ENCODE measurements at regions not wholly inside any gene's neighbourhood (a gene's known extent, or its start where the extent isn't known, plus 50 kb on each side); places are given as distances from the start of the nearest gene placed in this dataset.

GRCh38 chr12:9387450-9387849 lies 179.3 kb upstream of the PZP start:
- Histone ChIP-seq H3K4me1 (peaks cover 12% of the 10 kb centered on the region), H3K36me3 (ENCODE audit: low read depth, missing control alignments) (no peaks in the 10 kb centered on the region), H3K4me3 (no peak overlapping the region), H3K9me3 (no peaks in the 10 kb centered on the region), H3K27me3 (no peaks in the 10 kb centered on the region), H3K27ac (peak overlapping the region in 1 of 2 donors; percentile 60)
- DNase-seq = no peak
- WGBS, 2 donors = 54 to 71% methylated on average over 2 of the region's 2 CpGs
- intact Hi-C loops (cut with DNase I; ENCODE audit: low total_unique reads) = no loop called here
- TF ChIP-seq POLR2A (IDR thresholded peaks at IDR 0.05) = no peak
- TF ChIP-seq, protein P1, sequence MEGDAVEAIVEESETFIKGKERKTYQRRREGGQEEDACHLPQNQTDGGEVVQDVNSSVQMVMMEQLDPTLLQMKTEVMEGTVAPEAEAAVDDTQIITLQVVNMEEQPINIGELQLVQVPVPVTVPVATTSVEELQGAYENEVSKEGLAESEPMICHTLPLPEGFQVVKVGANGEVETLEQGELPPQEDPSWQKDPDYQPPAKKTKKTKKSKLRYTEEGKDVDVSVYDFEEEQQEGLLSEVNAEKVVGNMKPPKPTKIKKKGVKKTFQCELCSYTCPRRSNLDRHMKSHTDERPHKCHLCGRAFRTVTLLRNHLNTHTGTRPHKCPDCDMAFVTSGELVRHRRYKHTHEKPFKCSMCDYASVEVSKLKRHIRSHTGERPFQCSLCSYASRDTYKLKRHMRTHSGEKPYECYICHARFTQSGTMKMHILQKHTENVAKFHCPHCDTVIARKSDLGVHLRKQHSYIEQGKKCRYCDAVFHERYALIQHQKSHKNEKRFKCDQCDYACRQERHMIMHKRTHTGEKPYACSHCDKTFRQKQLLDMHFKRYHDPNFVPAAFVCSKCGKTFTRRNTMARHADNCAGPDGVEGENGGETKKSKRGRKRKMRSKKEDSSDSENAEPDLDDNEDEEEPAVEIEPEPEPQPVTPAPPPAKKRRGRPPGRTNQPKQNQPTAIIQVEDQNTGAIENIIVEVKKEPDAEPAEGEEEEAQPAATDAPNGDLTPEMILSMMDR (IDR thresholded peaks at IDR 0.05) = no peak

- H3K4me1 ChIP-seq = peaks cover 7% of the 10 kb centered on the region
- H3K27me3 ChIP-seq = no peaks in the 10 kb centered on the region
- 68 to 91% methylated on average over 4 of the region's 4 CpGs for WGBS, 2 donors
- H3K4me3 ChIP-seq = no peak overlapping the region
- H3K27ac ChIP-seq = no peak overlapping the region
- no peaks in the 10 kb centered on the region for H3K9me3 ChIP-seq
- intact Hi-C loops (cut with DNase I; ENCODE audit: low total_unique reads) = no loop called here
- DNase-seq = no peak
- H3K36me3 ChIP-seq (ENCODE audit: low read depth, missing control alignments) = no peaks in the 10 kb centered on the region
- TF ChIP-seq POLR2A (IDR thresholded peaks at IDR 0.05) = no peak
These were observed 175.4 kb upstream of the PZP start for GRCh38 chr12:9383585-9383984.

- Histone ChIP-seq H3K9me3 (no peaks in the 10 kb centered on the region), H3K4me1 (no peaks in the 10 kb centered on the region), H3K27ac (no peak overlapping the region), H3K27me3 (no peaks in the 10 kb centered on the region), H3K4me3 (no peak overlapping the region), H3K36me3 (ENCODE audit: low read depth, missing control alignments) (no peaks in the 10 kb centered on the region)
- 83 to 89% methylated on average over 2 of the region's 2 CpGs for WGBS, 2 donors
- intact Hi-C loops (cut with DNase I; ENCODE audit: low total_unique reads) = no loop called here
- no peak for DNase-seq
- TF ChIP-seq POLR2A (IDR thresholded peaks at IDR 0.05) = no peak
- TF ChIP-seq, protein P1 (IDR thresholded peaks at IDR 0.05) = no peak
These were observed 173.4 kb upstream of the PZP start for GRCh38 chr12:9381619-9382018.

- Histone ChIP-seq H3K27ac (no peak overlapping the region), H3K4me3 (no peak overlapping the region), H3K9me3 (no peaks in the 10 kb centered on the region), H3K4me1 (no peaks in the 10 kb centered on the region), H3K36me3 (ENCODE audit: low read depth, missing control alignments) (no peaks in the 10 kb centered on the region), H3K27me3 (no peaks in the 10 kb centered on the region)
- WGBS, 2 donors = 88 to 94% methylated on average over 4 of the region's 4 CpGs
- no peak for DNase-seq
- intact Hi-C loops (cut with DNase I; ENCODE audit: low total_unique reads) = no loop called here
- TF ChIP-seq, protein P1 (IDR thresholded peaks at IDR 0.05) = no peak
These were observed 172.5 kb upstream of the PZP start for GRCh38 chr12:9380650-9381049.

DNA sequence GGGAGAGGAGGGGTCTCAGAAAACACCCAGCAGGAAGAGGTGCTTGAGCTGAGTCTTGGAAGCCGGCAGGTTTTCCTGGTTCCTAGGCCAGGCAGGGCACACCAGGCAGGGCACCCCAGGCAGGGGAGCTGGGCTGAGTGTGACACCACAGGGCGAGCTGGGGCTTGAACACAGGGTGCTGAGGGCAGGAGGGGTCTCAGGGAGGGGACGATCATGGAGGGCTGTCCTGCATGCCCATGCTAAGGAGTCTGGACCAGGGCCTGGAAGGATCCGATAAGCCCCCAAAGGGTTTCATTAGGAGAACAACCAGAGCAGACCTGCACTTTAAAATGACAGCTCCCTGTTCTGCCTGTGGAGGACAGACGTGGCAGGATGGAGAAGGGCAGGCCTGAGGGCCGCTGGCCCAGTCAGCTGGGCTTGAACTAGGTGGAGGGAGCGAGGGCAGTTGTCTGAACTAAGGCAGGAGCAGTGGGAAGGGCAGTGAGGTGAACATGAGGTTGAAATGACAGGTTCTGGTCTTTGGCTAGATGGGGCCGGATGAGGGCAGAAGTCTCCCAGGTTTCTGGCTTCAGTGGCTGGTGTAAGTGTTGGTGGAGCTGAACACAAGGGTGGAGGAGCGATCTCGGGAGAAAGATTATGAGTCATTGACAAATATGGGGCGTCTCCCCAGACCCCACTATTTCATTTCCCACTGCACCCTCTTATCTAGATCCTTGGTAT lies 171.0 kb upstream of the PZP start:
- no peaks in the 10 kb centered on the region for H3K27me3 ChIP-seq
- no peaks in the 10 kb centered on the region for H3K9me3 ChIP-seq
- 89 to 90% methylated on average over 10 to 11 of the region's 11 CpGs for WGBS, 2 donors
- no peak overlapping the region for H3K27ac ChIP-seq
- intact Hi-C loops (cut with DNase I; ENCODE audit: low total_unique reads) = no loop called here
- H3K4me3 ChIP-seq = no peak overlapping the region
- H3K36me3 ChIP-seq (ENCODE audit: low read depth, missing control alignments) = no peaks in the 10 kb centered on the region
- H3K4me1 ChIP-seq = no peaks in the 10 kb centered on the region
- TF ChIP-seq, protein P1 (IDR thresholded peaks at IDR 0.05) = no peak
- TF ChIP-seq POLR2A (IDR thresholded peaks at IDR 0.05) = no peak
- no peak for DNase-seq

Measured in testis (tissue), 2 donors.